Glomerular visceral epithelial cell (primary cell): ENCODE measurements at regions not wholly inside any gene's neighbourhood (a gene's known extent, or its start where the extent isn't known, plus 50 kb on each side); places are given as distances from the start of the nearest gene placed in this dataset.
"Not testable (repeated sequence)": the region's sequence is repeated elsewhere in the genome, so short reads cannot be mapped to it uniquely, and the experiment has no call there.

Source experiments
- DNase-seq: peaks from one replicate; pipeline ENCODE4 v3.0.0-alpha.2; 2016; ENCODE audit errors: extremely low spot score

DNA sequence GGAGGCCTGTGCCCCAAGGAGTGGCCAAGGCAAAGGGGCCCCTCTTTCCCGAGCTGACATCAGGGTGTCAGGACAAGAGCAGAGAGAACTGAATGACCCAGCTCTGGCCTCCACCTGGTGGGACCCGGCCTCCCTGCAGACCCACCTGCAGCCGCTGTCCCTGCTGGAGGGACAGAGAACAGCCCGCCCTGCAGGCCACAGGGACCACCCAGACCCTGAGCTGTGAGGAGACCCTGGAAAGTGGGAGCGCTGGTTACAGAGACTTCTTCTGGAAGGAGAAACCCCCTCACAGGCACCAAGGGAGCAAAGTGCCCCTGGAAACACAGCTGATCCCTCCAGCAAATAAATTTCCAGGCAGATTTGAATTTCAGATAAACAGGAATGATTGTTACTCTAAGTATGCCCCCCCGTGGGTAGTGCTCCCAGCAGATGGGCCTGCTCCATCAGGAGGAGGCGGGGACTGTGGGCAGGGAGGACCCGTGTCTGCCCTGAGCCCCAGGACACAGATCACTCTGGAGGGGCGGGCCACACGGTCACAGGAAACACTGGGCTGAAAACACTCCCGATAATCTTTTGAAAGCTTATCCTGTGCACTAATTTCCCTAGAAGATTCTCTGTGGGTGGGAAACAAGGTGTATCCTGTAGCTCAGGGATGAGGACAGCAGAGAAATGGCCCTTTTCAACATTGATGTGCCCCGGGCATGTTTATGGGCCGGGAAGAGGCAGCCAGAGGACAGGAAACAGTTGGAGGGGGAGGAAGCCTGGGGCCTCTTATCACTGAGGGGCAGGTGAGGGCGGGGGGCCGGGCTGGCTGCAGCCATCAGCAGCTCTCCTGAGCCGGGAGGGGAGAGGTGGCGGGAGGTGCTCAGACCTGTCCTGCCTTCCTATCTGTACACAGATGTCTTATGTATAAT lies 276.0 kb downstream of the ADGRD1 start:
- no peak for DNase-seq

DNA sequence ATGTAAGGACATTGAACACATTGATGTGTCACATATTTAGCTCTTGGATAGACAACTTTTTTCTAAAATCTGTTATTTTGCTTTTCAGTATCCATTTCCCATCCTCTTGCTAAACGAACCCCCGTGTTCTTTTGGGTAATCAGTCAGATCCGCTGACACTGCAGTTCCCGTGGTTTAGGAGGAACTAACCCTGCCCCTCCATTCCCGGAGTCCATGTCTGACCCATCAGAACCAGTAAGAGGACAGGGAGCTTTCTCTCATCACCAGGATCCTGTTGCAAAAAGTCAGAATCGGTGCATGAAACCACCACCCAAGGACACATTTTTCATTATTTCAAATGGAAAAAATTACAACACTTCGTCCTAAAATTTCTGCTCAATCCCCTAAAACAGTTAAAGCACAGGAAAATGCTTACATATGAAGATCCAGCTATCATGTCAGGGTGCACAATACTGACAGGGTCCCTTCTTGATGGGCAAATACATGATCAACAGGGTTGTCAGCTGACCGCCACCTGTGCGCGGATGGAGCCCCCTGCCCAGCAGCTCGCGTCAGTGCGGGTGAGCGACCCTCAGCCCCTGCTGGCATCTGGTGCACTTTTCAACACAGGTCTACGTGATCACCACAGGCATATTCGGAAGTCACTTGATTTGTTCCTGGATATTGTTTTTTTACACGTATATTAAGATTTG lies 276.8 kb downstream of the ADGRD1 start:
- DNase-seq = no peak

DNA sequence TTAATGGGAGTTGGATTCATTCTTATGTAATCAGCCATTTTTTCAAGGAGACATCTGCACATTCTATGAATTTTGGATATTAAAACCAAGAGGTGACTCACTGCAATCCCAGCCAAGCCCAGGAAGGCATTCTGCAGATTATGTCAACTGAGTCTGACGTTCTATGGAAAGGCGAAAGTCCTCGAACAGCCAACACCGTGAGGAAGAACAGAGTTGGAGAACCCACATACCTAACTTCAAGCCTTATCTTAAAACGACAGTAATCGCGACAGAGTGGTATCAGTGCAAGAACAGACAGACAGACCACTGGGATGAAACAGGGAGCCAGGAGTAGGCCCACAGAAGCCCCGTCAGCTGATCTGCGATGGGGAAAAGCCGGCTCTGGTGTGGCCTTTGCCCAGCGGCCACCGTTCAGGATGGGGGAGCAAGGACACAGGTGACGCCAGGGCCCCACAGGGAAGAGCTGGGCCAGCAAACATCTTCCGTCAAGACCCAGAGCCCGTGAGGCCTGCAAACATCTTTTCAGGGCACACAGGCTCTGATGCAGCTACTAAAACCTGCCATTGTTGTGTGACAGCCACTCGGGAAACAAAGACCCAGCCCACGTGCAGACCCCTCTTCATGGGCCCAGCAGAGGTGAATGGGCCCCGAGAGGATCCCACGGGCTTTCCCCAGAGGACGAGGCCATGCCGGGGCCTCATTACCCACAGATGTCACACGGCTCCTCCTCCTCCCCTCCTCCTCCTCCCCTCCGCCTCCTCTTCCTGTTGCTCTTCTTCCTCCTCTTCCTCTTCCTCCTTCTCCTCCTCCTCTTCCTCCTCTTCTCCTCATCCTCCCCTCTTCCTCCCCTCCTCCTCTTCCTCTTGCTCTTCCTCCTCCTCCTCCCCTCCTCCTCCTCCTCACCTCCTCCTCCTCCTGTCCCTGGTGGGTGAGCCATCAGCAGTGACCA lies 277.6 kb downstream of the ADGRD1 start:
- DNase-seq = no peak

DNA sequence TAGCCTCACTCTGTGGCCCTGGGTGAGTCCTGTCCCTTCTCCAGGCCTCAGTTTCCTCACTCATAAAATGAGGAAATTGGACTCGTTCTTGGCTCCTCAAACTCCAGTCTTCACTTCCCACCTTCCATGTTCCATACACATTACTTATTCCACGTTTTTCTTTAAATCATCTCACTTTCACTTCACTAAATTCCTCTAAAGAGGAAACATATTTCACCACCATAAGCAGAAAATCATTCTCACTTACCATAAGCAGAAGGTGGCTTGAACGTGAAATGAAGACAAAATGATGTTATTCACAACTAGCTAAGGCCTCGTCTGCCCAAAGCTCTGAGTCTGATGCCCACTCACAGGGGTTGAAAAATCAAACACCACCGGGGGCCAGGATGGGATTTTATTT lies 278.3 kb downstream of the ADGRD1 start:
- DNase-seq = no peak

DNA sequence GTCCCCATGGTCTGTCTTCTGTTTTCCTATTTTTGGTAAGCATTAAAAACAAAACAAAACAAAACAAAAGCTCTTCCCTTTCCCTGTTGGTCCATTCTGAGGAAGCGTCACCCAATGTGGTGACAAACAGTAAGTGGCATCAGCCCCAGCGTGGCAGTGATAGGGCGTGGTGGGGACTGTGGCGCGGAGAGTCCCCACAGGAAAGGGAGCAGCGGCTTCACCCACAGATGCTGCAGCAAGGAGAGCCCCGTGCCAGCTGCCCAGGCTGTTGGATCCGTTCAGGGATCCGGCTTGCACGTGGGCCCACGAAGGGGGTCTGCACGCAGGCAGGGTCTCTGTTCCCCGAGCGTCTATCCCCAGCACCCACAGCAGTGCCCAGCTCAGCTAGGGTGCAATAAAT lies 279.2 kb downstream of the ADGRD1 start:
- DNase-seq = not testable (repeated sequence)

DNA sequence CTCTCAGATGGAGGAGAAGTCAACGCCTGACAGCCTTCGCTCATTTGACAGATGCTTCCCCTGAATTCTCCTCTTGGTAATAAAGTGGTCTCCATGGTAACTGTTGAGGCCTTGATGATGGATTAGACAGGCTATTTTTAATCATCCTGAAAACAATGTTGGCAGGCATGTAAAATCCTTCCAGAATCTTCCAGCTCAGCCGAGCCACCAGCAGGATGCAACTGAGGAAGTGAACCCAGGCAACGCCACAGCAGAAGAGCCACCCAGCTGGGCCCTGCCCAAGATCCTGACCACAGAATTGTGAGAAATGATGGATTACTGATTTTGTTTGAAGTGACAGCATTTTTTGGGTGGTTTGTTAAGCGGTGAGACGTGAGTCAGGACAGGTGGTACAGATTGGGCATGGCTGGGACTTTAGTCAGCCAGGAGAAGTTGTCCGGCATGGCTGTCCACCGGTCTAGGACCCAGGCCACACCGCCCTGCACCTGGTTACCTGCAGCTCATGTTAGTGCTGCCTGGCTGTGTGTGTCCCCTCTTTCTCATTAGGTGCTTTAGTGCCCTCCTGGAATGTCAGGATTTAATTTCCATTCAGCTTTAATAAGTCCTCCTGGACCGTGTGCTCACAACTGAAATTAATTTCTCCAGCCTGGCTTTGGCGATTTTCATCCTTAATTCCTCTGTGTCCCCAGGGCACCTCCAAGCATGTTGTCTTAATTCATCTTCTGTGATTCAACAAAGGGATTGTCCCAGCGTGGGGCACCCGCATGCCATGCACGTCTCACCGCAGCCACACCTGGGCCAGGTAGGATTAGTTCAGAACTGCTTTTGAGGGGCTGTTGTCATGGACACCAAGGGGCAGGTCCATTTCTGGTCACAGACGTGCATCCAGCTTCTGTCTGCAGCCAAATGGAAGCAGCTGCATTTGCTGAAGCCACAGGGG lies 280.4 kb downstream of the ADGRD1 start:
- not testable (repeated sequence) for DNase-seq

DNA sequence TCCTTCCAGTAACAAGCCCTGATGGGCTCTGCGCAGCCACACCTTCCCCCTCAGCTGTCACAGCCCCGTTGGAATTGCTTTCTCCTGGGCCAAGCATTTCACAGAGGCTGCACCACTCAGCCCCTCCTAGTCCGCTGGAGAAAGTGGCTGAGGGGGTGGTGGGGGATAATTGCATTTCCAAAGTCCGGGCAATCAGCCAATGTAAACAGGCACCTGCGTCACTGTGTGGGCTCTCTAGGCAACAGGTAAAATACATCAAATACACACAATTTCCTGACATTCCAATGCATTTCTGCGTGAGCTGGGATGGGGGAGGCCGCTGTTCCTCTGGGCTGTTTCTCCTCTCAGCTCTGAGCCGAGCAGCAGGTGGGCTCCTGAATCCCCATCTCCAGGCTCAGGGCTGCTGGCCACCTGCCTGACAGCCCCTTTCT lies 281.1 kb downstream of the ADGRD1 start:
- DNase-seq = not testable (repeated sequence)

DNA sequence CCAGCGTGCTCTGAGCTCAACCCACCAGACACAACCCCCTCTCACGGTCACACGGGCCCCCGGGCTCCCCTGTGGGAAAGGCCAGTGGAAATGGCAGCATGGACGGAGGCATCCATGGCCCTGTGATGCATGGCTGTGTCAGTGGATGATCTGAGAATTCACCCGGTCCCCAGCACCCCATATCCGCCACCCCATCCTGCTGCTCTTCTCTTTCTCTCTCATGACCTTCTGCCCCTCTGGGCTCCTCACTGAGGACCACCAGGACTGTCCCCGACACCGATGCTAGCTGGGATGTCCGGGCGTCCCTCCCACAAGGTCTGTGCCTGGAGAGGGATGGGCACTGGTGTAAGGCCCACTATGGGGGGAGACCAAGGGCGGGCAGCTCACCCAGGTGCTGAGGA lies 282.2 kb downstream of the ADGRD1 start:
- no peak for DNase-seq

DNA sequence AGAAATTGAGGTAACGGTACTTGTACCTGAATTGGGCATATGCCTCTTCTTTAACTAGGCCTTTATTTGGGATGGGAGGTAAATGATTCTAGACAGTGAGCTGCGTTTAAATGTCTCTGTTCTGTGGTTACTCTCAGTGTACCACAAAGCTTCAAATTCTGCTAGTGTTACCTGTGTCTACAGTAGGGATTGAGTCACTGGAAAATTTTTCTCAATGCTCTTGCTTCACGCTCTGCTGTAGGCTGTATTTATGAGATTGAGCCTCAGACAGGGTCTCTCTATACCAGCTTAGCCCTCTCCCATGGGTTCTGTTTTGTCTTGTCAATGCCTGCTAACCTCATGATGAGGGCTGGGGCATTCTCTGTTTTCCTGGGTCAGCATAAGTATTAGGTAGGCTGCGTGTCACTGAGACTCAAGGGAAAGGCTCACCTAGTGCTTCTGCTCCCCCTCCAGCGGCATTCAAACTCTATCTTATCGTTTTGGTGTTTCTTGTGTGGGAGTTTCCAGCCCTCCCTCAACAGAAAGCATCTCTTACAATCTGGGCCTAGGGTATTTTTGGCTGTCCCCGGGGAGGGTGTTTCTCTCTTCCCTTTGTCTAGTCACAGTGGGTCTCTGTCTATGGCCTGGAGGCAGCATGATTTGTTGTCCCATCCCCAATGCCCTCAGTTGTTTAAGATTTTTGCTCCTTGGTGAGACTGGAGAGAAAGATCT lies 285.8 kb downstream of the ADGRD1 start:
- DNase-seq = no peak

DNA sequence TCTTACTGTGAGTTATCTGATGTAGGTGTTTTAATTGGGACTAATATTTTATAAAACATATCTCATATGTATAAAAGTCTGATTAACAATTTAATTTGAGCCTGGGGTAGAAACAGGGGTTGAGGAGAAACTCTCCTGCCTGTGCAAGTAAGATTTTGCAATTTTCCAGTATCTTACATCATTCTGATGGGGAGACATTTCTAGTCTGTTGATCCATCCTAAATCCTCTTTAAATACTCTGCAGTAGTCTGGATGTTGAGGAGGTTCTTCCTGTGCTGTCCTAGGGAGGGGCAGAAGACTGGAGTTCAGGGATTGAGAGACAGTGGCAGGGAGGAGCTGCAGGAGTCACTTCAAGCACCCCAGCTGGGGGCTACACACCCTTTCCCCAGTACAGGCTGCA lies 287.8 kb downstream of the ADGRD1 start:
- DNase-seq = no peak

DNA sequence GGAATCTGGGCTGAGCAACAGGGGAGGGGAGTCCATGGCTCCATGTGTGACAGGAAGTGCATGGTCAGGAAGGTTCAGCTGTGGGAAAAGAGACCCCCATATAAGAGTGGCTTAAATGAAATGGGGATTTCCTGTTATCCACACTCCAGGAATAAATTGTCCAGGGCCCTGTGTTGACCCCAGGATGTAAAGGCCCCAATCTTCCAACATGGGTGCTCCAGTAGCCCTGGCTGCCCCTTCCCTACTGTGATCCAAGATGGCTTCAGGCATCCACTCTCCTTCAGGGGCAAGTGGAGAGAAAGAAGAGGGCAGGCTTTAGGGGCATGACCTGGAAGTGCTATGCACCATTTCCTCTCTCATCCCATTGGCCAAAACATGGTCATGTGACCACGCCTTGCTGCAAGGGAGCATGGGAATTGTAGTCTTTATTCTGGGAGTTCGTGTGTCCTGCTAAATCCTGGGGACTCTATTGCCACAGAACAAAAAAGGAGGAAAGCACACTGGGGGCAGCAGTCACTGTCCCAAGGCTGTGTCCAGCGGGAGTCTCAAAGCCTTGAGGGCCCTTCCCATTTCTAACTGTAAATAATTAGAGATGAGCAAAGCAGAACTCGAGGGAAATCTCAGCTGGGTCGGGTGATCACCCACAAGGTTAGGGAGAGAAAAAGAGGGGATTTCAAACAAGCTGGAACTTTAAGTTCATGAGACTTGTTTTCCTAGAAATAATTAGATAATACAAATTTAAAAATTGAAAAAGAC lies 289.2 kb downstream of the ADGRD1 start:
- no peak for DNase-seq

DNA sequence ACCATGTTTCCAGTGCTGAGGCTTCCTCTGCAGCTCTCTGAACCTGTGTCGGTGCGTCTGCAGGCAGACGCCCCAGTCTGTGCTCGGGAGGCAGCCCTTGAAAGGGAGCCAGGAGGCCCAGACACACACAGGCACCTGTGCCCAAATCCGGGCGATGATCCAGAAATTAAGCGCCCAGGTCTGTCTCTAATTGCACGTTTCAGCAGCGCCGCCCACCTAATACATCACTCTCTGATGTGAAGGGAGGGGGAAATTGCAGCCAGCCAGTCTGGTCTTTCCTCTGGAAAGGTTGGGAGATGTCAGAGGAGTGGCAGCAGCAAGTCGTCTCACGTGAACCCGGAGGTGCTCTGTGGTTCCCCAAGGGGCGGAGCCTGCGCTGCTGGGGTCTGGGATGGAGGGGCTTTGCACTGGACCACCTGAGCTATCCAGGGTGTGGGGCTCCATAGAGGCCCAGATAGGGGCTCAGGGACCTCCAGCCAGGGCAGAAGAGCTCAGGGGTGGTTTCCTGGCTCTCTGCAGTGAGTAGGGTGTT lies 290.5 kb downstream of the ADGRD1 start:
- not testable (repeated sequence) for DNase-seq

DNA sequence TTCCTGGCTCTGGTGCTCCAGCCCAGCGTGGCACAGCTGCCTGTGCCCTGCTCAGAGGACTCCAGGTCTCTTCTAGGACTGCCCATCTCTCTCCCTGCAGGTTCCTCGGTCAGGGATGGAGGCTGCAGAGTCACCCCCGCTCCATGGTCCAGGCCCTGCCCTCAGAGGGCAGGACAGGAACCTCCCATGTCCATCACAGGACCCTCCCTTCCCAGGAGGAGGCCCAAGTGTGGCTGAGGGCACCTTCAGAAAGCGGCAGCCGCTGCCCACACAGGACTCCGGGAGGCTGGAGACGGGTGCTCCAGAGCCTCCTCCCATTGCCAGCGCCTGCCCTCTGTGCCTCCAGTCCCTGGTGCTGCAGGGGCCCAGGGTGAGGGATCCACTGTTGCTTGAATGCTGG lies 291.5 kb downstream of the ADGRD1 start:
- DNase-seq = not testable (repeated sequence)

DNA sequence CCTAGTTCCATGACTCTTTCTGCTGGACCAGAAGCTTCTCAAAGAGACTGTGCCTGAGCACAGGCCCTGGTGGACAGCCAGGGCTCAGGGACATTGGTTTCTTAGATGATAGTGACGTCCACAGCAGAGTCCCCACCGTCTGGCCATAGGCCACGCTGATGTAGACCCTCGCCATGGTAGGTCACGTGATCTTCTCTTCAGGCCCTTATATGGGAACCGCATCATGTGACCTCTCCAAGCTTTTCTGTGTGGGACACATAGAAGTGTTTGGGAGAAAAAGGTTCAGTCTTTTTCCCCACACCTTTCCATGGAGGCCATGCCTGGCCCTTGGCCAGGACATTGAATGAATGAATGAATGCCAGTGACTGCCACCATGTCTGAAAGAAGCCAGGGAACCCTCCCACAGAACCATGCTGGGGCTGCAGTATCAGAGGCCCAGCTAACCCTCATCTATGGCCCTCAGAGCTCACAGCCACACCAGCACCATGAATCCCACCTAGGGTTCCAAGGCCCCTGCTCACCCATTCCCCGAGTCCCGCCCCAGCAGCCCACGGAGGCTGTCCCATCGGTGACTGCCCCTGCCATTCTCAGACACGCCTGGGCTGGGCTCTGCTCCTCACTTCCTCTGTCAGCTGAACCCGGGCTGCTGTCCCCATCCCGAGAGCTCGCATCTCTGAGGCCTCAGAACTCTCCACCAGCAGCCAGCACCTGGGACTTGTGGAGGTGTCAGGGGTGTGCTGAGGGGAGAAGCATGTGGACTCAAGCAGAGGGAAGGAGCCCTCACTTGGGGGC lies 292.1 kb downstream of the ADGRD1 start:
- DNase-seq = no peak

DNA sequence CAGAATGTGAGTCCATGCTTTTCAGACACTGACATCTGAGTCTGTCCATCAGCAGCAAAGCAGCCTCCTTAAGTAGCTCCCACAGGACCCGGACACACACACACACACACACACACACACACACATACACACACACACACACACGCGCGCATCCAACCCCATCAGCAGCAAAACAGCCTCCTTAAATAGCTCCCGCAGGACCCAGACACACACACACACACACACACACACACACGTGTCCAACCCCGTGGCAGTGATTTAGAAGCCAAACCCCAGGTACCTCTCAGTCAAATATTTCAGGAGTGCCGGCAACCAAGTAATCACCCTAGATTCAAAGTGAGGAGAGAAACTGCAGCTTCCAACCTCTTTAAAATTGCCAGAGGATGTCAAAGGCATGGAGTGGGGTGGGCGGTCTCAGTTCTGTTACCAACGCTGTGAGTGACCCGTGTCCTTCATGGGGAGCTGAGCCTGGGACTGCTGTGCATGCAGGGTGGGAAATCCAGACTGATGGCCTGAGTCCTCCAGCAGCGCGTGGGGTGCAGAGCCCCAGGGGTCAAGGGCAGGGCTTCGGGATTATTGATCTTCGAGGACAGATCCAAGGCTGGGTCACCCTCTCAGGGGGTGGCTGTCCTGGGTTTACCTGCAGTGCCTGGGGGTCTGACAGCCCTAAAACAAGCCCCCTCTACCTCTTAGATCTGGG lies 293.5 kb downstream of the ADGRD1 start:
- DNase-seq = not testable (repeated sequence)

DNA sequence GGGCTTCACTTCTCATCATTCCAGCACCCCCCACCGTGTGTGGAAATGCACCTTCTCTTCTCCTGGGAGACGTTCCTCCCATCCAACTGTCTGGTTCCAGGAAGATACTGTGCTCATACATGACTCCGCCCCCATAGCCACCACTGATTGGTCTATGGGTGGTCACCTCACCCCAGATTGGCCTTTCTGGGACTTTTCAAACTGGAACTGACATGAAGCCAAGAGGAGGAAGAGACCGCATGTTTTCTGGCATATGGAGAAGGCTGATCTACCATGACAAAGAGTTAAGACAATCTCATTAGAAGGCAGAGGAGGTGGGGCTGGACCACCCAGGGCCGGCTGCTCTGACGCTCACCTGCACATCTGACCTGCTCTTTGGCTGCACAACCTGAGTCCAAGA lies 294.2 kb downstream of the ADGRD1 start:
- not testable (repeated sequence) for DNase-seq

DNA sequence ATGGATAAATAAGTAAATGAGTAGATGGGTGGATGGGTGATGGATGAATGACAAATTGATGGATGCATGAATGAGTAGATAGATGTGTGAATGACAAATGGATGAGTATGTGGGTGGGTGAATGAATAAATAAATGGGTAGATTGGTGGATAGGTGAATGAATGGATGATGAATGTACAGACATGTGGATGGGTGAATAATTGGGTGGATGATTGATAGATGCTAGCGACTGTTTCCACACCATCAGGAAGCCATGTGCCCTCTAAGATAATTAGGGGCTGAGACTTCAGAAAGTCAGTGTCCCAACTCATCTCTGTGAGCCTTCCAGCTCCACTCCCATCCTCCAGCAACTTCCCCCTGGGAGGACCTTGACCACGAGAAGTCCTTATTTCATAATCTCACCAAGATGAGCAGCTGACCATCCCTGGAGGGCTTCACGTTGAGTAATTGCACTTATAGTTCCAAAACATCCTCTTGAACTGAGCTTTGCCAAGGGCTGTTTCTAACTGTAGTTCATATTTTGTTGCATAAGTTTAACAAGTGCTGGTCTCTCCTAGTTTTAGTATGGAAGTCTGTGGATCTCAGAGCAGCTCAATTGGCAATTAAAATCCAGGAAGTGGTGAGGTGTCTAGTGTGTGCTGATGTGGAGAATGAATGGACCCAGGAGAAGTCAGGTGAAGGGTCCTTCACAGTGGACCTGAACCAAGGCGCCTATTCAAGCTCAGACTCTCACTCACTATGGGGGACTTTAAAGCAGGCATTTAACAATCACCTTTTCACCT lies 295.7 kb downstream of the ADGRD1 start:
- no peak for DNase-seq
